Coronary artery (tissue), 2 donors: ENCODE measurements at regions not wholly inside any gene's neighbourhood (a gene's known extent, or its start where the extent isn't known, plus 50 kb on each side); places are given as distances from the start of the nearest gene placed in this dataset.
A peak's percentile ranks its signal among the peaks of the same experiment; 100 is the strongest.
"Not testable (repeated sequence)": the region's sequence is repeated elsewhere in the genome, so short reads cannot be mapped to it uniquely, and the experiment has no call there.

ENCODE experiments used
- DNase-seq: peaks from one replicate; pipeline ENCODE4 v3.0.0-alpha.2; 2017; ENCODE audit warnings: low spot score
- H3K27ac ChIP-seq, 2 donors: fragments of 200-600 bp; sonication (generic); one replicate each; pipeline ENCODE4 v1.5.1; 2016 to 2019
- H3K4me3 ChIP-seq: fragments of 200-600 bp; sonication (generic); 2 replicates; pipeline ENCODE4 v1.5.1; 2016; ENCODE audit warnings: mild to moderate bottlenecking, moderate library complexity
- TF ChIP-seq, protein P1 (sequence below): fragments of 200-600 bp; sonication (generic); IDR thresholded peaks from one replicate; pipeline ENCODE4 v1.5.1; 2019; ENCODE audit warnings: antibody characterized with exemption

- TF ChIP-seq, protein P1, sequence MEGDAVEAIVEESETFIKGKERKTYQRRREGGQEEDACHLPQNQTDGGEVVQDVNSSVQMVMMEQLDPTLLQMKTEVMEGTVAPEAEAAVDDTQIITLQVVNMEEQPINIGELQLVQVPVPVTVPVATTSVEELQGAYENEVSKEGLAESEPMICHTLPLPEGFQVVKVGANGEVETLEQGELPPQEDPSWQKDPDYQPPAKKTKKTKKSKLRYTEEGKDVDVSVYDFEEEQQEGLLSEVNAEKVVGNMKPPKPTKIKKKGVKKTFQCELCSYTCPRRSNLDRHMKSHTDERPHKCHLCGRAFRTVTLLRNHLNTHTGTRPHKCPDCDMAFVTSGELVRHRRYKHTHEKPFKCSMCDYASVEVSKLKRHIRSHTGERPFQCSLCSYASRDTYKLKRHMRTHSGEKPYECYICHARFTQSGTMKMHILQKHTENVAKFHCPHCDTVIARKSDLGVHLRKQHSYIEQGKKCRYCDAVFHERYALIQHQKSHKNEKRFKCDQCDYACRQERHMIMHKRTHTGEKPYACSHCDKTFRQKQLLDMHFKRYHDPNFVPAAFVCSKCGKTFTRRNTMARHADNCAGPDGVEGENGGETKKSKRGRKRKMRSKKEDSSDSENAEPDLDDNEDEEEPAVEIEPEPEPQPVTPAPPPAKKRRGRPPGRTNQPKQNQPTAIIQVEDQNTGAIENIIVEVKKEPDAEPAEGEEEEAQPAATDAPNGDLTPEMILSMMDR = no peak
- Histone ChIP-seq H3K27ac (peak overlapping the region in 1 of 2 donors; percentile 56), H3K4me3 (peak overlapping the region; percentile 18)
- DNase-seq = no peak
These were observed 96.8 kb upstream of the IFNG-AS1 start for GRCh38 chr12:67892259-67893021.

GRCh38 chr12:67893022-67893580 is 96.1 kb upstream of the IFNG-AS1 start:
- DNase-seq = no peak
- peak overlapping the region in 1 of 2 donors; percentile 56 for H3K27ac ChIP-seq
- TF ChIP-seq, protein P1 = no peak
- H3K4me3 ChIP-seq = peak overlapping the region; percentile 18

DNA sequence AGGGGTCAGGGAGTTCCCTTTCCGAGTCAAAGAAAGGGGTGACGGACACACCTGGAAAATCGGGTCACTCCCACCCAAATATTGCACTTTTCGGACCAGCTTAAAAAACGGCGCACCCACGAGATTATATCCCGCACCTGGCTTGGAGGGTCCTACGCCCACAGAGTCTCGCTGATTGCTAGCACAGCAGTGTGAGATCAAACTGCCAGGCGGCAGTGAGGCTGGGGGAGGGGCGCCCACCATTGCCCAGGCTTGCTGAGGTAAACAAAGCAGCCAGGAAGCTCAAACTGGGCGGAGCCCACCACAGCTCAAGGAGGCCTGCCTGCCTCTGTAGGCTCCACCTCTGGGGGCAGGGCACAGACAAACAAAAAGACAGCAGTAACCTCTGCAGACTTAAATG is 88.8 kb upstream of the IFNG-AS1 start:
- not testable (repeated sequence) for H3K27ac ChIP-seq, H3K4me3 ChIP-seq, DNase-seq

DNA sequence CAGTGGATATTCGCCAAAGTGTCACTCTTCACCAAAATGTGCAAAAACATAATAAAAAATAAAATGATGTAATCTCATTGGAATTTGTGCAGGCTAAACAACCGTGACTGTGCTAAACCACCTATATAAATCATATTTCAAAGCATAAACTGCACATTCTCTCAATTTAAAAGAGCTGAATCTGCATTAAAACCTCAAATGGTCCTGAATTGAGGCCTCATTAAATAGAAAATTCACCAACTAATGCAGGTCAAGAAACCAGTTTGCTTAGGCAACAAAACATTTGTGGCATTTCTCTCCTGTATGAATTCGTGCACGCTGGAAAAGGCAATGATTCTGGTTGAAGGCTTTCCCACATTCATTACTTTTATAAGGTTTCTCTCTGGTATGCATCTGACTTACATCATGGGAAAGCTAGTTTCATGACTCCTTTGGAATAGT is 80.1 kb upstream of the IFNG-AS1 start:
- H3K4me3 ChIP-seq = no peak overlapping the region
- TF ChIP-seq, protein P1 = no peak
- DNase-seq = no peak
- H3K27ac ChIP-seq = no peak overlapping the region

DNA sequence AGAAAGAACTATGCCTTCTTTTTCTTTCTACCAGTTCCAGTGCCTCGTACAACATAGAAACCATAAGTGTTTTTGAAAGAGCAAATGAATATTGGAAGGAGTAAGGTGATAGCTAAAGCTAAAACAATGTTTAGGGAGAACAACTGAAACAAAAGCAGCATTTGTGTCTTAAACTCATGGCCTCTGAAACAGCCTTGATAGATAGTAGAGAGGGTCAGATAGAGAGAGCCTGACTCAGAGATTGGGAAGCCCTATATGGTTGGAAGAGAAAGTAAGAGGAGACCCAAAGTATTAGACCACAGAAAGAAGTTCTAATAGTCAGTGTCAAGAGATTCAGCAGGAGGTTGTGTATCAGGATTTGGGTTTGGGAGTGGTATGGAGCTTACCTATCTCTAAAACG is 79.6 kb upstream of the IFNG-AS1 start:
- Histone ChIP-seq H3K27ac (no peak overlapping the region), H3K4me3 (no peak overlapping the region)
- TF ChIP-seq, protein P1 = no peak
- no peak for DNase-seq

- peak overlapping the region; percentile 24 for H3K4me3 ChIP-seq
- peak overlapping the region in 1 of 2 donors; percentile 56 for H3K27ac ChIP-seq
These were observed 78.6 kb upstream of the IFNG-AS1 start for GRCh38 chr12:67910360-67911274.

GRCh38 chr12:67911275-67911600 is 78.0 kb upstream of the IFNG-AS1 start:
- TF ChIP-seq, protein P1 = no peak
- no peak for DNase-seq
- Histone ChIP-seq H3K4me3 (peak overlapping the region; percentile 24), H3K27ac (peak overlapping the region in 1 of 2 donors; percentile 56)

More at GRCh38 chr12:67910360-67911274, 78.6 kb upstream of the IFNG-AS1 start:
- TF ChIP-seq, protein P1 = no peak
- DNase-seq = no peak
